ENCODE measurements at regions not wholly inside any gene's neighbourhood (a gene's known extent, or its start where the extent isn't known, plus 50 kb on each side); places are given as distances from the start of the nearest gene placed in this dataset.
"Not testable (repeated sequence)": the region's sequence is repeated elsewhere in the genome, so short reads cannot be mapped to it uniquely, and the experiment has no call there.

- DNase-seq (ENCODE audit: low read depth): no peak
Measured at GRCh38 chr4:189092581-189092980, 848.1 kb upstream of the FRG1 start.

- no peak for DNase-seq (ENCODE audit: low read depth)
Measured at GRCh38 chr4:189096108-189096507, 844.6 kb upstream of the FRG1 start.

GRCh38 chr4:189096717-189097116 lies 844.0 kb upstream of the FRG1 start:
- no peak for DNase-seq (ENCODE audit: low read depth)

- no peak for DNase-seq (ENCODE audit: low read depth)
Measured at GRCh38 chr4:189098932-189099696, 841.6 kb upstream of the FRG1 start.

- no peak for DNase-seq (ENCODE audit: low read depth)
Measured at GRCh38 chr4:189113389-189113888, 827.2 kb upstream of the FRG1 start.

GRCh38 chr4:189117426-189117825 lies 823.2 kb upstream of the FRG1 start:
- peak; percentile 0 for DNase-seq (ENCODE audit: low read depth)

- no peak for DNase-seq (ENCODE audit: low read depth)
Measured at GRCh38 chr4:189121336-189121735, 819.3 kb upstream of the FRG1 start.

- DNase-seq (ENCODE audit: low read depth): no peak
Measured at GRCh38 chr4:189124149-189124758, 816.4 kb upstream of the FRG1 start.

GRCh38 chr4:189124791-189125190 lies 815.9 kb upstream of the FRG1 start:
- DNase-seq (ENCODE audit: low read depth): no peak

GRCh38 chr4:189126040-189126439 lies 814.6 kb upstream of the FRG1 start:
- no peak for DNase-seq (ENCODE audit: low read depth)

GRCh38 chr4:189128341-189128740 lies 812.3 kb upstream of the FRG1 start:
- no peak for DNase-seq (ENCODE audit: low read depth)

- no peak for DNase-seq (ENCODE audit: low read depth)
Measured at GRCh38 chr4:189129044-189129694, 811.5 kb upstream of the FRG1 start.

GRCh38 chr4:189131118-189131517 lies 809.6 kb upstream of the FRG1 start:
- no peak for DNase-seq (ENCODE audit: low read depth)

- no peak for DNase-seq (ENCODE audit: low read depth)
Measured at GRCh38 chr4:189136462-189136861, 804.2 kb upstream of the FRG1 start.

GRCh38 chr4:189143263-189143952 lies 797.3 kb upstream of the FRG1 start:
- DNase-seq (ENCODE audit: low read depth): peak; percentile 8

- DNase-seq (ENCODE audit: low read depth): no peak
Measured at GRCh38 chr4:189147005-189147929, 793.4 kb upstream of the FRG1 start.

- not testable (repeated sequence) for DNase-seq (ENCODE audit: low read depth)
Measured at GRCh38 chr4:189155083-189155482, 785.6 kb upstream of the FRG1 start.

GRCh38 chr4:189162073-189162789 lies 778.4 kb upstream of the FRG1 start:
- DNase-seq (ENCODE audit: low read depth): no peak

- DNase-seq (ENCODE audit: low read depth): no peak
Measured at GRCh38 chr4:189162888-189163287, 777.8 kb upstream of the FRG1 start.

GRCh38 chr4:189176002-189176401 lies 764.7 kb upstream of the FRG1 start:
- no peak for DNase-seq (ENCODE audit: low read depth)

GRCh38 chr4:189177130-189177529 lies 763.5 kb upstream of the FRG1 start:
- DNase-seq (ENCODE audit: low read depth): no peak
